ENCODE measurements at regions not wholly inside any gene's neighbourhood (a gene's known extent, or its start where the extent isn't known, plus 50 kb on each side); places are given as distances from the start of the nearest gene placed in this dataset.

DNA sequence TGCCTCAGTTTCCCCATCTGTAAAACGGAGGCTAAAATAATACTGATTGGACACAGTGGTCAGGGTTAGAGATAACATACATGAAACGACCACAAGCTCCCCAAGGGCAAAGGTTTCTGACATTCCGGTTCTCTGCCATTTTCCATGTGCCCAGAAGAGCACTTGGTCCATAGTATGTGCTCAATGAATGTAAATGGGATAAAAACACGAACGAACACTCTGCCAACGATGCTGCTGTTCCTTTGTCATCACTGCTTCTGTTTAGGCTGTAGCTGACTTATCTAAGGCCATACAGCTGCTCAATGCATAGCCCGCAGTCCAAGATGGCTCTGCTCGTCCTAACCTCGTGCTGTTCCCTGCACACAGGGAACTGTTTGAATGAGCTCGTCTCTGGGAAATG, 102.0 kb downstream of the RMI2 start:
- TF ChIP-seq, protein P1, sequence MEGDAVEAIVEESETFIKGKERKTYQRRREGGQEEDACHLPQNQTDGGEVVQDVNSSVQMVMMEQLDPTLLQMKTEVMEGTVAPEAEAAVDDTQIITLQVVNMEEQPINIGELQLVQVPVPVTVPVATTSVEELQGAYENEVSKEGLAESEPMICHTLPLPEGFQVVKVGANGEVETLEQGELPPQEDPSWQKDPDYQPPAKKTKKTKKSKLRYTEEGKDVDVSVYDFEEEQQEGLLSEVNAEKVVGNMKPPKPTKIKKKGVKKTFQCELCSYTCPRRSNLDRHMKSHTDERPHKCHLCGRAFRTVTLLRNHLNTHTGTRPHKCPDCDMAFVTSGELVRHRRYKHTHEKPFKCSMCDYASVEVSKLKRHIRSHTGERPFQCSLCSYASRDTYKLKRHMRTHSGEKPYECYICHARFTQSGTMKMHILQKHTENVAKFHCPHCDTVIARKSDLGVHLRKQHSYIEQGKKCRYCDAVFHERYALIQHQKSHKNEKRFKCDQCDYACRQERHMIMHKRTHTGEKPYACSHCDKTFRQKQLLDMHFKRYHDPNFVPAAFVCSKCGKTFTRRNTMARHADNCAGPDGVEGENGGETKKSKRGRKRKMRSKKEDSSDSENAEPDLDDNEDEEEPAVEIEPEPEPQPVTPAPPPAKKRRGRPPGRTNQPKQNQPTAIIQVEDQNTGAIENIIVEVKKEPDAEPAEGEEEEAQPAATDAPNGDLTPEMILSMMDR (conservative IDR thresholded peaks at IDR 0.05; ENCODE audit: low read length) = no peak
- no peak for TF ChIP-seq EZH2phosphoT487 (IDR thresholded peaks at IDR 0.05; ENCODE audit: borderline replicate concordance, low read depth, low read length)
